MM.1S (cell line): ENCODE measurements at regions not wholly inside any gene's neighbourhood (a gene's known extent, or its start where the extent isn't known, plus 50 kb on each side); places are given as distances from the start of the nearest gene placed in this dataset.

Source experiments
- DNase-seq: peaks from one replicate; pipeline ENCODE4 v3.0.0-alpha.2; 2015
- H2AFZ ChIP-seq: fragments of 300-600 bp; sonication (generic); 2 replicates; pipeline ENCODE4 v1.6.0; 2016; ENCODE audit warnings: antibody characterized with exemption, low read length
- H3F3A ChIP-seq: fragments of 300-600 bp; sonication (generic); 2 replicates; pipeline ENCODE4 v1.6.1; 2016; ENCODE audit warnings: mild to moderate bottlenecking, antibody characterized with exemption, low read length, moderate library complexity, mixed read lengths; ENCODE audit not compliant: insufficient read depth
- H3K27ac ChIP-seq: fragments of 300-600 bp; sonication (generic); 2 replicates; pipeline ENCODE4 v1.5.1; 2016; ENCODE audit warnings: mild to moderate bottlenecking, low read length
- H3K27me3 ChIP-seq: fragments of 300-600 bp; sonication (generic); replicated peaks from 2 replicates; pipeline ENCODE4 v1.6.0; 2016; ENCODE audit warnings: low read length; ENCODE audit not compliant: insufficient read depth
- H3K36me3 ChIP-seq: fragments of 300-600 bp; sonication (generic); replicated peaks from 2 replicates; pipeline ENCODE4 v1.6.1; 2016; ENCODE audit warnings: mild to moderate bottlenecking, low read length, mixed read lengths; ENCODE audit not compliant: insufficient read depth
- H3K4me1 ChIP-seq: fragments of 300-600 bp; sonication (generic); 2 replicates; pipeline ENCODE4 v1.6.1; 2016; ENCODE audit warnings: low read length, mixed read lengths
- H3K4me2 ChIP-seq: fragments of 300-600 bp; sonication (generic); 2 replicates; pipeline ENCODE4 v1.6.0; 2016; ENCODE audit warnings: low read depth, low read length
- H3K4me3 ChIP-seq: fragments of 300-600 bp; sonication (generic); 2 replicates; pipeline ENCODE4 v1.5.1; 2016; ENCODE audit warnings: low read length, mixed read lengths
- H3K79me2 ChIP-seq: fragments of 300-600 bp; sonication (generic); 2 replicates; pipeline ENCODE4 v1.6.1; 2016; ENCODE audit warnings: mixed run types, low read length, mixed read lengths
- H3K9ac ChIP-seq: fragments of 300-600 bp; sonication (generic); 2 replicates; pipeline ENCODE4 v1.6.1; 2016; ENCODE audit warnings: low read length, mixed read lengths
- H3K9me2 ChIP-seq: fragments of 300-600 bp; sonication (generic); replicated peaks from 2 replicates; pipeline ENCODE4 v1.6.1; 2016; ENCODE audit warnings: mild to moderate bottlenecking, low read length, mixed read lengths; ENCODE audit not compliant: insufficient read depth
- H3K9me3 ChIP-seq: fragments of 300-600 bp; sonication (generic); replicated peaks from 2 replicates; pipeline ENCODE4 v1.6.1; 2016; ENCODE audit warnings: mild to moderate bottlenecking, low read length, mixed read lengths; ENCODE audit not compliant: insufficient read depth
- H4K20me1 ChIP-seq: fragments of 300-600 bp; sonication (generic); 2 replicates; pipeline ENCODE4 v1.6.1; 2016; ENCODE audit warnings: mild to moderate bottlenecking, low read length, moderate library complexity, mixed read lengths; ENCODE audit not compliant: insufficient read depth
- EZH2 ChIP-seq: fragments of 300-600 bp; sonication (generic); optimal IDR thresholded peaks from 2 replicates; pipeline ENCODE3; 2017; ENCODE audit warnings: low read depth, mild to moderate bottlenecking, antibody characterized with exemption, low read length, mixed read lengths
- EZH2phosphoT487 ChIP-seq: fragments of 300-600 bp; sonication (generic); IDR thresholded peaks from 2 replicates; pipeline ENCODE4 v1.6.1; 2018; ENCODE audit warnings: antibody characterized with exemption, low read length
- TF ChIP-seq, protein P1 (sequence below): fragments of 300-600 bp; sonication (generic); IDR thresholded peaks from 2 replicates; pipeline ENCODE4 v1.5.1; 2016; ENCODE audit warnings: antibody characterized with exemption, low read length, mixed read lengths

DNA sequence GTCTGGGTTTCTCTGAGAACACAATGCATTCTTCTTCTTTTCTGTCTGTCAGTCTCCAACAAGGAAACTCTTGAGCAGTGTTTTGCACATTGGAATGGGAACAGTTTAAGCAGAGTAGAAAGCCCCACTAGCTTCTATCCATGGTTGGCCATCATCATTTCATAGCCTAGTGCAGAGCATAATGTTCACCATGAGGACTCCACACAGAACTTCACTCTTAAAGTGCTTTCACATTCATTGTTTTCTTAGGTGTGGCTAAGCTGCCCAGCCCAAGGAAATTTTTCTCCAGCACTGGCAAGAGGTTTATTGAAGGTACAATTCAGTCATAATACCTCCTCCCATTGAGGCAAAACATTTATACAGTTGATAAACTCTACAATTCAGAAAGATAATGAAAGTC lies 503.0 kb upstream of the CD180 start:
- H3K4me3 ChIP-seq, result no peak overlapping the region

DNA sequence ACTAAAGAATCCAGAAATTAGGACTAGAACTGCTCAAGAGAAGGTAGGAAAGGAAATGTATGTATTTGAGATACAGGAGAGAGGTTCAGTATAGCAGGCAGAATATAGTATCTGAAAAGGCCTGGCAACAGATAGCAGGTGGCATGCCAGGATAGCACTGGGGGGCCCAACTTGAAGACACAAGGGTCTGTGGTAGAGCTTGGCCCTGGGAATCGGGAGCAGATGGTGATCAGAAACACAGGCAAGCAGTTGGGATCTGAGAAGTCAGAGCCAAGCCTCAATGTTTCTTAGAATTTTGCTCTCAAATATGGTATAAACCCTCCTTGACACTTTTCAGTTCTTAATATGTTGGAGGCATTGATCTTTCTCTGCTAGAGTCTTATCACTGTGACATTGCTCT lies 499.8 kb upstream of the CD180 start:
- H4K20me1 ChIP-seq, result no peaks in the 10 kb centered on the region
- no peaks in the 10 kb centered on the region for H3K36me3 ChIP-seq
- no peaks in the 10 kb centered on the region for H3K9me3 ChIP-seq
- DNase-seq, result no peak
- H3F3A ChIP-seq, result no peaks in the 10 kb centered on the region
- no peak overlapping the region for H3K4me3 ChIP-seq
- TF ChIP-seq EZH2phosphoT487 (no peak), EZH2 (no peak)
- TF ChIP-seq, protein P1, sequence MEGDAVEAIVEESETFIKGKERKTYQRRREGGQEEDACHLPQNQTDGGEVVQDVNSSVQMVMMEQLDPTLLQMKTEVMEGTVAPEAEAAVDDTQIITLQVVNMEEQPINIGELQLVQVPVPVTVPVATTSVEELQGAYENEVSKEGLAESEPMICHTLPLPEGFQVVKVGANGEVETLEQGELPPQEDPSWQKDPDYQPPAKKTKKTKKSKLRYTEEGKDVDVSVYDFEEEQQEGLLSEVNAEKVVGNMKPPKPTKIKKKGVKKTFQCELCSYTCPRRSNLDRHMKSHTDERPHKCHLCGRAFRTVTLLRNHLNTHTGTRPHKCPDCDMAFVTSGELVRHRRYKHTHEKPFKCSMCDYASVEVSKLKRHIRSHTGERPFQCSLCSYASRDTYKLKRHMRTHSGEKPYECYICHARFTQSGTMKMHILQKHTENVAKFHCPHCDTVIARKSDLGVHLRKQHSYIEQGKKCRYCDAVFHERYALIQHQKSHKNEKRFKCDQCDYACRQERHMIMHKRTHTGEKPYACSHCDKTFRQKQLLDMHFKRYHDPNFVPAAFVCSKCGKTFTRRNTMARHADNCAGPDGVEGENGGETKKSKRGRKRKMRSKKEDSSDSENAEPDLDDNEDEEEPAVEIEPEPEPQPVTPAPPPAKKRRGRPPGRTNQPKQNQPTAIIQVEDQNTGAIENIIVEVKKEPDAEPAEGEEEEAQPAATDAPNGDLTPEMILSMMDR, result no peak
- H3K4me2 ChIP-seq, result no peak overlapping the region
- no peaks in the 10 kb centered on the region for H3K79me2 ChIP-seq
- no peak overlapping the region for H2AFZ ChIP-seq
- H3K27ac ChIP-seq, result no peak overlapping the region
- H3K27me3 ChIP-seq, result no peaks in the 10 kb centered on the region
- no peaks in the 10 kb centered on the region for H3K4me1 ChIP-seq
- no peak overlapping the region for H3K9ac ChIP-seq
- no peaks in the 10 kb centered on the region for H3K9me2 ChIP-seq

More for the DNA sequence above, 503.0 kb upstream of the CD180 start:
- Histone ChIP-seq H3K9me3 (no peaks in the 10 kb centered on the region), H3K36me3 (no peaks in the 10 kb centered on the region), H3K27ac (no peak overlapping the region), H3F3A (no peaks in the 10 kb centered on the region), H2AFZ (no peak overlapping the region), H3K27me3 (no peaks in the 10 kb centered on the region), H3K9ac (no peak overlapping the region), H3K4me2 (no peak overlapping the region), H3K9me2 (no peaks in the 10 kb centered on the region), H4K20me1 (no peaks in the 10 kb centered on the region), H3K79me2 (no peaks in the 10 kb centered on the region), H3K4me1 (no peaks in the 10 kb centered on the region)
- no peak for DNase-seq
- TF ChIP-seq EZH2 (no peak), EZH2phosphoT487 (no peak)
- TF ChIP-seq, protein P1, result no peak

DNA sequence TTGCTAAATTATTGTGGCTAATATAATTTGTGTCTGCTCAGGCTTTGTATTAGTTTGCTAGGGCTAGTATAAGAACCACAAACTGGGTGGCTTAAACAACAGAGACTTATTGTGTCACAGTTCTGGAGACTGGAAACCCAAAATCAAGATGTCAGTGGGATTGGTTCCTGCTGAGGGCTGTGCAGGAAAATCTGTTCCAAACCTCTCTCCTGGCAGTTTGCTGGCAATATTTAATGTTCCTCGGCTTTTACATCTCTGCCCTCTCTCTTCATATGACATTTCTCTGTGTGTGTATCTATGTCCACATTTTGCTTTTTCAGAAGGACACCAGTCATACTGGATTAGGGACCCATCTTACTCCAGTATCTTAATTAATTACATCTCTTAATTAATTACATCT lies 498.8 kb upstream of the CD180 start:
- Histone ChIP-seq H3F3A (no peaks in the 10 kb centered on the region), H2AFZ (no peak overlapping the region), H3K27me3 (no peaks in the 10 kb centered on the region), H3K4me1 (no peaks in the 10 kb centered on the region), H4K20me1 (no peaks in the 10 kb centered on the region), H3K9me3 (no peaks in the 10 kb centered on the region), H3K4me3 (no peak overlapping the region), H3K36me3 (no peaks in the 10 kb centered on the region), H3K27ac (no peak overlapping the region), H3K4me2 (no peak overlapping the region), H3K79me2 (no peaks in the 10 kb centered on the region), H3K9me2 (no peaks in the 10 kb centered on the region), H3K9ac (no peak overlapping the region)
- no peak for DNase-seq
- TF ChIP-seq, protein P1, result no peak
- TF ChIP-seq EZH2phosphoT487 (no peak), EZH2 (no peak)
